Uterus (tissue), 2 donors: ENCODE measurements at regions not wholly inside any gene's neighbourhood (a gene's known extent, or its start where the extent isn't known, plus 50 kb on each side); places are given as distances from the start of the nearest gene placed in this dataset.

ENCODE experiments used
- CTCF ChIP-seq, 4 experiments: fragments of 200-600 bp in 2 of 4; fragments of 450-650 bp in 2 of 4; sonication (generic) in 2 of 4; IDR thresholded peaks; one replicate each; pipeline ENCODE4 v1.5.1; 2016 to 2019; ENCODE audit warnings: antibody characterized with exemption in 4 of 4, mild to moderate bottlenecking in 2 of 4, moderate library complexity in 1 of 4
- POLR2A ChIP-seq, 2 donors: fragments of 450-650 bp; IDR thresholded peaks; one replicate each; pipeline ENCODE4 v1.6.1; 2016; ENCODE audit warnings: antibody characterized with exemption in 2 of 2, mild to moderate bottlenecking in 1 of 2, moderate library complexity in 1 of 2

GRCh38 chr1:95575291-95575690 lies 341.3 kb downstream of the RWDD3 start:
- TF ChIP-seq CTCF (IDR thresholded peaks at IDR 0.05) (no peak), POLR2A (IDR thresholded peaks at IDR 0.05) (no peak)
